AG09309 (cell line): ENCODE measurements at regions not wholly inside any gene's neighbourhood (a gene's known extent, or its start where the extent isn't known, plus 50 kb on each side); places are given as distances from the start of the nearest gene placed in this dataset.

ENCODE experiments used
- DNase-seq: peaks from one replicate; pipeline ENCODE4 v3.0.0-alpha.2; 2010; ENCODE audit warnings: low read depth
- H3K4me3 ChIP-seq: 2 replicates; pipeline ENCODE4 v1.5.1; 2011; ENCODE audit warnings: mild to moderate bottlenecking, low read depth, low read length, moderate library complexity; ENCODE audit not compliant: control insufficient read depth
- TF ChIP-seq, protein P1 (sequence below): IDR thresholded peaks from 2 replicates; pipeline ENCODE4 v1.5.1; 2011; ENCODE audit warnings: mild to moderate bottlenecking, low read depth, low read length, inconsistent platforms; ENCODE audit not compliant: insufficient read depth, control insufficient read depth; ENCODE audit errors: missing control alignments

DNA sequence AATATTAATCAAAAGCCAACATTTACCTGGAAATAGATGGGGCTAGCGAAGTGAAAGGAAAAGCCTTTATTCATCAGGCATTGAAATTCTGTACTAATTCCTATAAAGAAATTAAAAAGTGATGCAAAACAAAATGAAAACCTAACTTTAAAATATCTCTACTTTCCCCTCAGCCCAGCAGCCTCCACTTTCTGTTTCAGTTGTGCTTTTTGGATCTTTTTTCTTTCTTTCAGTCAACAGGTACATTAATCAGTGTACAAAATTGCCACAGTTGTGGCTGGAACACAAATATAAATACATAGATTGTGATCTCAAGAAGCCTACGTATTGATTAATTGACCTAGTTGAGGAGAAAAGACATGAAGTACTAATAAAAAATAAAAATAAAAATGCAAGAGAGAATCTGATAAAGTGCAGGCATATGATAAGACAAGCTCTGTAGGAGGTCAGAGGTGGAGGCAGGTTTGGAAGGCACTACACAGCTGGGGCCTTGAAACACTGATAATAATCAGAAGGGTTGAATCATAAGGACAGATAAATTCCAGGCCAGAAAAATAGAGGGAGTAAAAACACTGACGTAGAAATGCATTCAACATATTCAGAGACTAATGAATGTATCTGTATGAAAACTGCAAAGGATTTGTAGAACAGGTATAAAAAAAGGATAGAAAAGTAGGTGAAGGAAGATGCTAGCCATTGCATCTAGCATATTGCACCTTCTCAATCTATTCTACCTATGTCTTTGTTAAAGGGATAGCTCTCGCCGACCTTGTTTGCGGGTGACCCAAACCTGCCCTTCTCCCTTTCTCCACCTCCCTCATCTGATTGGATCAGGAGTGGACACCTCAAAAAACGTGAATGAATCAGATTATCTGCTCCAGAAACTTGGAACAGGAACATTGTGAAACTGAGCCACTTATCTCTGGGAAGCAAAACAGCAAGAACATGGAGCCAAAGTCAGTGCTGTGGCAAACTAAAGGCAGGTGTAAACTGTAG, 607.8 kb upstream of the ADGRL2 start:
- H3K4me3 ChIP-seq = no peak overlapping the region
- TF ChIP-seq, protein P1, sequence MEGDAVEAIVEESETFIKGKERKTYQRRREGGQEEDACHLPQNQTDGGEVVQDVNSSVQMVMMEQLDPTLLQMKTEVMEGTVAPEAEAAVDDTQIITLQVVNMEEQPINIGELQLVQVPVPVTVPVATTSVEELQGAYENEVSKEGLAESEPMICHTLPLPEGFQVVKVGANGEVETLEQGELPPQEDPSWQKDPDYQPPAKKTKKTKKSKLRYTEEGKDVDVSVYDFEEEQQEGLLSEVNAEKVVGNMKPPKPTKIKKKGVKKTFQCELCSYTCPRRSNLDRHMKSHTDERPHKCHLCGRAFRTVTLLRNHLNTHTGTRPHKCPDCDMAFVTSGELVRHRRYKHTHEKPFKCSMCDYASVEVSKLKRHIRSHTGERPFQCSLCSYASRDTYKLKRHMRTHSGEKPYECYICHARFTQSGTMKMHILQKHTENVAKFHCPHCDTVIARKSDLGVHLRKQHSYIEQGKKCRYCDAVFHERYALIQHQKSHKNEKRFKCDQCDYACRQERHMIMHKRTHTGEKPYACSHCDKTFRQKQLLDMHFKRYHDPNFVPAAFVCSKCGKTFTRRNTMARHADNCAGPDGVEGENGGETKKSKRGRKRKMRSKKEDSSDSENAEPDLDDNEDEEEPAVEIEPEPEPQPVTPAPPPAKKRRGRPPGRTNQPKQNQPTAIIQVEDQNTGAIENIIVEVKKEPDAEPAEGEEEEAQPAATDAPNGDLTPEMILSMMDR = no peak
- DNase-seq = no peak

DNA sequence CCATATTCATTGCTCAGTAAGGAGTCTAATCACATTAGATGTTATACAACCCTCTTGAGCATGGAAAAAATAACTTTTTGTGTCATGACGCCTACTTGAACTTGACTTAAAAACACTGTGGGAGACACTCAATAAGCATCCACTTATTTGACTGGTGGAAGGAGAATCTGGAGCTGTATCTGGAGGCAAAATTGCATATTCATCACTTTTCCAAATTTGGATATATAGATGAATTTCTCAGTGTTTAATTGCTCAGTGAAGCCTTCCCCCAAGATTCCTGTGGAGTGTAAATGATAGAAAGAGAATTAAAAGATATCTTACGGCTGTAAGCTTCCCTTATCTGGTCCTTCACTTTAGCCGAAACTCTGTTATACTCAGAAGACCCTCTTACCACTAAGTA, 610.7 kb upstream of the ADGRL2 start:
- TF ChIP-seq, protein P1 = no peak
- H3K4me3 ChIP-seq = no peak overlapping the region
- DNase-seq = no peak

DNA sequence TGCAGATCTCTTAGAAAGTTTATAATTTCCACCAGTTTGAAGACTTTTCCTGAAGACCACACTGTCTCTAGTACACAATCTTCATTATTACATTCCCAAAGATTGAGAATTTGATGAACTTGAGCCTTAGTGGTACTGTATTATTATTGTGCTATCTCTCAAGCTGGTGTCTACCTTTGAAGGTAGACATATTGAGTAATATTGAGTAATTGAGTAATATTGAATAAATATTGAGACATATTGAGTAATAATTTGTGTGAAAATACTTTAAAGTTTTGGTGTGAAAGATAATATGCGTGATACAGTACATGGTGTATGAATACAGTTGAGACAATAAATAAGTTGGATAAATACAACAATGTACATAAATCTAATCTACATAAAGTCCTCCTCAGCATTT, 613.1 kb upstream of the ADGRL2 start:
- DNase-seq = no peak
- no peak overlapping the region for H3K4me3 ChIP-seq
- TF ChIP-seq, protein P1 = no peak

DNA sequence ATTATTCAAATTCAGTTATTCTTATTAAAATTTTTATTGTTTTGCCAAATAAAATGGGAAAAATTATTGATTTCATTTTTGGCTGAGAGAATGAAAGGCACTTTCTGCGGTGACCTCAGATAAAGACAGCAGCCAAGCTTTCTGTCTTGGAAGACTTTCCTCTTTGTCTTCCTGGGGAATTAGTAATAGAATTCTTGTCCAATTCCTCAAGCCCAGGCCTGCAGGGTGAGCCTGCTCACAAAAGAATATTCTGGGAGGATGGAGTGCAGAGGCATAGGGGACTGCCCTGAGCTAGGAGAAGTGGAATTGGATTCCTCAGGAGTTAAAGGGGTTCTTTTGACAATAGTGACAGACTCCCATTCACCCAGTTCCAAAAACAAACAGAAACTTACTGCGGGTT, 614.5 kb upstream of the ADGRL2 start:
- no peak overlapping the region for H3K4me3 ChIP-seq
- TF ChIP-seq, protein P1 = no peak
- DNase-seq = no peak

DNA sequence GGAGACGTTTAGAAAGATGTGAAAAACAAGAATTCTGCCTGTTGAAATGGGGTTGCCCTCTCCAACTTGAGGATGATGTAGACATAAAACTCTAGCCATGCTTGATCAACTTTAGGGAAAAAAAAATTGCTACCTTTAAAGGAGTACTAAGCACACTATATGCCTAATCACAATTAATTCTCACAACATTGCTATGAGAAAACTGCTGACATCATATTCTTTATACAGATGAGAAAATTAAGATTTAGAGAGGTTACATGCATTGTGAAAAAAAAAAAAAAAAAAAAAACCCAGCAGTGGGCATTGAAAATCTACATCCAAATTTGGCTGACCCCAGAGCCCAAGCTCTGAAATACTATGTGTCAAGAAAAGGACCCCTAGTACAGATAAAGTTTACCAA, 617.2 kb upstream of the ADGRL2 start:
- TF ChIP-seq, protein P1 = no peak
- DNase-seq = no peak
- no peak overlapping the region for H3K4me3 ChIP-seq

DNA sequence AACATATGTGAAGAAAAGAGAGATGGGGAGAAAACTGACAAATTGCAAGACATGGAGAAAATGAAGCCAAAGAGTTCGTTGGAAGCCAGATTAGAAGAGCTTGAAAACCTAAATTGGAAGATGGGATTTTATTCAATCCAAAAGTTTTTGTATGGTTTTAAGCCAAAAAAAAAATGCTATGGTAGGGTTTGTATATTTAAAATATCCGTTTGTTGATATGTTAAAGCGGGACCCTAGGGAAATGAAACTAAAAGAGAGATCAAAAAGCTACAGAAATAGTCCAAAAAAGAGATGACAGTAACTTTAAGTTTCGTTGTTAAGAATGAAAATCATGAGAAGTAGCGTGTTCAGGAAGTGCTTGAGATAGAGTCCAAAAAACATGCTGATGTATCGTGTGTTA, 617.7 kb upstream of the ADGRL2 start:
- H3K4me3 ChIP-seq = no peak overlapping the region
- DNase-seq = no peak
- TF ChIP-seq, protein P1 = no peak
